Right lobe of liver (tissue), 6 donors: ENCODE measurements at regions not wholly inside any gene's neighbourhood (a gene's known extent, or its start where the extent isn't known, plus 50 kb on each side); places are given as distances from the start of the nearest gene placed in this dataset.
A peak's percentile ranks its signal among the peaks of the same experiment; 100 is the strongest.

Source experiments
- ATAC-seq, 4 donors: fragments of 200-7000 bp; cut with Tn5 transposase; one replicate each; pipeline ENCODE4 v1.9.1; 2020; ENCODE audit warnings: mild to moderate bottlenecking in 4 of 4, moderate library complexity in 4 of 4
- DNase-seq, 3 donors: peaks; one replicate each; pipeline ENCODE4 v3.0.0-alpha.2; 2020
- H3K27ac ChIP-seq, 3 donors: fragments of 200-600 bp; one replicate each; pipeline ENCODE4 v1.8.0; 2022
- H3K27me3 ChIP-seq, 2 donors: fragments of 200-600 bp; one replicate each; pipeline ENCODE4 v1.8.0; 2022
- H3K36me3 ChIP-seq, 4 donors: fragments of 200-600 bp; sonication (generic) in 1 of 4; one replicate each; pipeline versions ENCODE4 v1.5.1 to v1.8.0; 2017 to 2022; ENCODE audit warnings: control low read depth in 1 of 4
- H3K4me1 ChIP-seq, 4 donors: fragments of 200-600 bp; sonication (generic) in 1 of 4; one replicate each; pipeline versions ENCODE4 v1.5.1 to v1.8.0; 2017 to 2022; ENCODE audit warnings: control low read depth in 1 of 4
- H3K4me3 ChIP-seq, 3 donors: fragments of 200-600 bp; one replicate each; pipeline ENCODE4 v1.8.0; 2022
- H3K9me3 ChIP-seq, 4 donors: fragments of 200-600 bp; sonication (generic) in 1 of 4; one replicate each; pipeline versions ENCODE4 v1.5.1 to v1.8.0; 2017 to 2022; ENCODE audit warnings: control low read depth in 1 of 4
- POLR2A ChIP-seq: fragments of 450-650 bp; IDR thresholded peaks from one replicate; pipeline ENCODE4 v1.6.1; 2017; ENCODE audit warnings: antibody characterized with exemption, mild to moderate bottlenecking
- WGBS: methylation state at CpG from one replicate; pipeline ENCODE4 v1.1.6; 2018; ENCODE audit warnings: low coverage, low lambda C conversion rate; ENCODE audit not compliant: insufficient coverage; ENCODE audit errors: missing lambda C conversion rate; 5-methylcytosine and 5-hydroxymethylcytosine counted together
- intact Hi-C, 2 donors: fragments of 100-400 bp; cut with DNase I; formaldehyde crosslinking; loops; one replicate each; pipeline versions ENCODE4 v1.11.2 to v1.14.1; 2022
- TF ChIP-seq, protein P1 (sequence below), 4 donors: fragments of 200-600 bp in 3 of 4; fragments of 450-650 bp in 1 of 4; IDR thresholded peaks; one replicate each; pipeline versions ENCODE4 v1.5.1 to v1.8.0; 2016 to 2022; ENCODE audit warnings: antibody characterized with exemption in 4 of 4, mild to moderate bottlenecking in 2 of 4
- donor health status: DM: no; HTN: yes; CAD: no.
- donor health status: DM: no; HTN: no; CAD: no.
- donor health status: DM: no; HTN: no; CAD: no.
- donor health status: DM: no; HTN: yes; CAD: no.
- donor health status: DM: no; HTN: yes; CAD: no.

- intact Hi-C loops = no loop called here
- WGBS = no CpG with 5 or more reads among the region's 3 CpGs
- Histone ChIP-seq H3K4me3 (no peak overlapping the region), H3K9me3 (no peaks in the 10 kb centered on the region), H3K27ac (no peak overlapping the region), H3K36me3 (no peaks in the 10 kb centered on the region), H3K27me3 (no peaks in the 10 kb centered on the region), H3K4me1 (peaks cover 0 to 7% (median 0%) of the 10 kb centered on the region in 4 donors)
- ATAC-seq = no peak
- DNase-seq = peak in 1 of 3 donors; percentile 17
- no peak for TF ChIP-seq POLR2A
- TF ChIP-seq, protein P1, sequence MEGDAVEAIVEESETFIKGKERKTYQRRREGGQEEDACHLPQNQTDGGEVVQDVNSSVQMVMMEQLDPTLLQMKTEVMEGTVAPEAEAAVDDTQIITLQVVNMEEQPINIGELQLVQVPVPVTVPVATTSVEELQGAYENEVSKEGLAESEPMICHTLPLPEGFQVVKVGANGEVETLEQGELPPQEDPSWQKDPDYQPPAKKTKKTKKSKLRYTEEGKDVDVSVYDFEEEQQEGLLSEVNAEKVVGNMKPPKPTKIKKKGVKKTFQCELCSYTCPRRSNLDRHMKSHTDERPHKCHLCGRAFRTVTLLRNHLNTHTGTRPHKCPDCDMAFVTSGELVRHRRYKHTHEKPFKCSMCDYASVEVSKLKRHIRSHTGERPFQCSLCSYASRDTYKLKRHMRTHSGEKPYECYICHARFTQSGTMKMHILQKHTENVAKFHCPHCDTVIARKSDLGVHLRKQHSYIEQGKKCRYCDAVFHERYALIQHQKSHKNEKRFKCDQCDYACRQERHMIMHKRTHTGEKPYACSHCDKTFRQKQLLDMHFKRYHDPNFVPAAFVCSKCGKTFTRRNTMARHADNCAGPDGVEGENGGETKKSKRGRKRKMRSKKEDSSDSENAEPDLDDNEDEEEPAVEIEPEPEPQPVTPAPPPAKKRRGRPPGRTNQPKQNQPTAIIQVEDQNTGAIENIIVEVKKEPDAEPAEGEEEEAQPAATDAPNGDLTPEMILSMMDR (IDR thresholded peaks at IDR 0.05) = no peak
Measured at GRCh38 chr18:46294318-46294717, 190.1 kb downstream of the HAUS1 start.

DNA sequence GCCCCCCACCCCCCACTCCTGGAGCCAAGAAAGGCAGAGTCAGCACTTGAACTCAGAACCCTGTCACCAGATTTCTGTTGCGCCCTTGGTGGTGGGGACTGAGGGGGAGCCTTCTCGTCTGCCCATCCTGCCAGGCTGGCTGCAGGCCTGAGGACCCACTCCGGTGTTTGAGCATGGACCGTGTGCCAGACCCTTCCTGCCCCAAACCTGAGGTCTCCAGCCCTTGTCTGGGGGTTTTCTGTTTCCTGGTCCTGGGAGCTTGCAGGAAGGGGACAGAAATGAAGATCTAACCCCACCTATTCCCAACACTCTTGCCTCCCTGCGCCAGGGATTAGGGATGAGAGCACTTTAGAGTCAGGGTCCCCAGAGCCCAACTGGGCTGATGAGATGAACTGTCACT lies 190.6 kb downstream of the HAUS1 start:
- intact Hi-C loops = no loop called here

GRCh38 chr18:46295416-46295815 lies 191.2 kb downstream of the HAUS1 start:
- no peak for DNase-seq
- WGBS = 78% methylated on average over 7 of the region's 7 CpGs
- TF ChIP-seq, protein P1 (IDR thresholded peaks at IDR 0.05) = no peak
- TF ChIP-seq POLR2A = no peak
- H3K9me3 ChIP-seq = no peaks in the 10 kb centered on the region
- intact Hi-C loops = no loop called here
- peaks cover 0 to 5% (median 0%) of the 10 kb centered on the region in 4 donors for H3K4me1 ChIP-seq
- H3K36me3 ChIP-seq = no peaks in the 10 kb centered on the region
- H3K27me3 ChIP-seq = no peaks in the 10 kb centered on the region
- ATAC-seq = no peak
- H3K27ac ChIP-seq = no peak overlapping the region
- no peak overlapping the region for H3K4me3 ChIP-seq

More for the DNA sequence above, 190.6 kb downstream of the HAUS1 start:
- Histone ChIP-seq H3K36me3 (no peaks in the 10 kb centered on the region), H3K4me1 (peaks cover 0 to 7% (median 0%) of the 10 kb centered on the region in 4 donors), H3K27ac (no peak overlapping the region), H3K4me3 (no peak overlapping the region), H3K9me3 (no peaks in the 10 kb centered on the region), H3K27me3 (no peaks in the 10 kb centered on the region)
- DNase-seq (peak in 1 of 3 donors; percentile 23), ATAC-seq (no peak)
- no peak for TF ChIP-seq POLR2A
- TF ChIP-seq, protein P1 (IDR thresholded peaks at IDR 0.05) = no peak
- WGBS = 100% methylated on average over 1 of the region's 5 CpGs

- H3K27me3 ChIP-seq = no peaks in the 10 kb centered on the region
- DNase-seq (no peak), ATAC-seq (no peak)
- H3K36me3 ChIP-seq = no peaks in the 10 kb centered on the region
- TF ChIP-seq POLR2A = no peak
- TF ChIP-seq, protein P1 (IDR thresholded peaks at IDR 0.05) = no peak
- no peak overlapping the region for H3K4me3 ChIP-seq
- H3K9me3 ChIP-seq = no peaks in the 10 kb centered on the region
- WGBS = 100% methylated on average over 2 of the region's 4 CpGs
- no peak overlapping the region for H3K27ac ChIP-seq
- intact Hi-C loops = no loop called here
- no peaks in the 10 kb centered on the region for H3K4me1 ChIP-seq
Measured at GRCh38 chr18:46296656-46297055, 192.5 kb downstream of the HAUS1 start.

GRCh38 chr18:46297124-46297523 lies 192.9 kb downstream of the HAUS1 start:
- H3K4me1 ChIP-seq = no peaks in the 10 kb centered on the region
- TF ChIP-seq, protein P1 (IDR thresholded peaks at IDR 0.05) = no peak
- no peak for TF ChIP-seq POLR2A
- H3K36me3 ChIP-seq = no peaks in the 10 kb centered on the region
- intact Hi-C loops = no loop called here
- no peak for DNase-seq
- H3K9me3 ChIP-seq = no peaks in the 10 kb centered on the region
- WGBS = no CpG with 5 or more reads among the region's 1 CpG
- H3K27ac ChIP-seq = no peak overlapping the region
- no peaks in the 10 kb centered on the region for H3K27me3 ChIP-seq
- no peak for ATAC-seq
- H3K4me3 ChIP-seq = no peak overlapping the region
